OCI-M2 (cell line): ENCODE measurements at regions not wholly inside any gene's neighbourhood (a gene's known extent, or its start where the extent isn't known, plus 50 kb on each side); places are given as distances from the start of the nearest gene placed in this dataset.
"Not testable (repeated sequence)": the region's sequence is repeated elsewhere in the genome, so short reads cannot be mapped to it uniquely, and the experiment has no call there.

Experiments
- DNase-seq: peaks from one replicate; lab custom pipeline; 2025; ENCODE audit not compliant: unreplicated experiment; lab: John Stamatoyannopoulos, UW

GRCh38 chr5:106853266-106853665 lies 817.5 kb downstream of the EFNA5 start:
- no peak for DNase-seq

GRCh38 chr5:106849266-106849665 lies 821.5 kb downstream of the EFNA5 start:
- no peak for DNase-seq

- DNase-seq: no peak
These were observed 826.8 kb downstream of the EFNA5 start for GRCh38 chr5:106843812-106844416.

GRCh38 chr5:106833517-106833916 lies 837.2 kb downstream of the EFNA5 start:
- no peak for DNase-seq

- no peak for DNase-seq
These were observed 843.7 kb downstream of the EFNA5 start for GRCh38 chr5:106827061-106827460.

- DNase-seq: no peak
These were observed 845.4 kb downstream of the EFNA5 start for GRCh38 chr5:106825374-106825773.

GRCh38 chr5:106822851-106823250 lies 847.9 kb downstream of the EFNA5 start:
- DNase-seq: no peak

GRCh38 chr5:106818552-106818951 lies 852.2 kb downstream of the EFNA5 start:
- DNase-seq: no peak

- DNase-seq: no peak
These were observed 855.8 kb downstream of the EFNA5 start for GRCh38 chr5:106814961-106815360.

GRCh38 chr5:106801554-106801953 lies 869.2 kb downstream of the EFNA5 start:
- no peak for DNase-seq

GRCh38 chr5:106797996-106798395 lies 872.7 kb downstream of the EFNA5 start:
- no peak for DNase-seq

GRCh38 chr5:106796081-106796480 lies 874.7 kb downstream of the EFNA5 start:
- DNase-seq: no peak

GRCh38 chr5:106784846-106785245 lies 885.9 kb downstream of the EFNA5 start:
- DNase-seq: no peak

GRCh38 chr5:106780355-106780754 lies 890.4 kb downstream of the EFNA5 start:
- no peak for DNase-seq

- DNase-seq: not testable (repeated sequence)
These were observed 894.2 kb downstream of the EFNA5 start for GRCh38 chr5:106776515-106776914.

- DNase-seq: no peak
These were observed 902.3 kb downstream of the EFNA5 start for GRCh38 chr5:106768392-106768791.

GRCh38 chr5:106766916-106767315 lies 903.8 kb downstream of the EFNA5 start:
- no peak for DNase-seq

GRCh38 chr5:106759581-106759980 lies 911.2 kb downstream of the EFNA5 start:
- DNase-seq: no peak

- no peak for DNase-seq
These were observed 911.6 kb downstream of the EFNA5 start for GRCh38 chr5:106759152-106759551.

- no peak for DNase-seq
These were observed 913.1 kb downstream of the EFNA5 start for GRCh38 chr5:106757672-106758071.

GRCh38 chr5:106755789-106756188 lies 914.9 kb downstream of the EFNA5 start:
- DNase-seq: no peak

GRCh38 chr5:106755066-106755465 lies 915.7 kb downstream of the EFNA5 start:
- no peak for DNase-seq

- no peak for DNase-seq
These were observed 920.9 kb downstream of the EFNA5 start for GRCh38 chr5:106749826-106750225.
